Cardiac fibroblast (primary cell): ENCODE measurements at regions not wholly inside any gene's neighbourhood (a gene's known extent, or its start where the extent isn't known, plus 50 kb on each side); places are given as distances from the start of the nearest gene placed in this dataset.

Experiments
- DNase-seq, 2 donors: peaks; one replicate each; pipeline versions ENCODE4 v3.0.0 to v3.0.0-alpha.2; 2010; ENCODE audit warnings: low read depth in 2 of 2
- H3K4me3 ChIP-seq, 2 donors: replicated peaks in 1 of 2; 1 replicate in 1 of 2; 2 replicates in 1 of 2; pipeline ENCODE4 v1.5.1; 2011; ENCODE audit warnings: low read depth in 2 of 2, low read length in 2 of 2, mild to moderate bottlenecking in 2 of 2, moderate library complexity in 1 of 2
- TF ChIP-seq, protein P1 (sequence below): IDR thresholded peaks from one replicate; pipeline ENCODE4 v1.5.1; 2011; ENCODE audit warnings: low read depth, mild to moderate bottlenecking, low read length, inconsistent platforms

- no peak for DNase-seq
- TF ChIP-seq, protein P1, sequence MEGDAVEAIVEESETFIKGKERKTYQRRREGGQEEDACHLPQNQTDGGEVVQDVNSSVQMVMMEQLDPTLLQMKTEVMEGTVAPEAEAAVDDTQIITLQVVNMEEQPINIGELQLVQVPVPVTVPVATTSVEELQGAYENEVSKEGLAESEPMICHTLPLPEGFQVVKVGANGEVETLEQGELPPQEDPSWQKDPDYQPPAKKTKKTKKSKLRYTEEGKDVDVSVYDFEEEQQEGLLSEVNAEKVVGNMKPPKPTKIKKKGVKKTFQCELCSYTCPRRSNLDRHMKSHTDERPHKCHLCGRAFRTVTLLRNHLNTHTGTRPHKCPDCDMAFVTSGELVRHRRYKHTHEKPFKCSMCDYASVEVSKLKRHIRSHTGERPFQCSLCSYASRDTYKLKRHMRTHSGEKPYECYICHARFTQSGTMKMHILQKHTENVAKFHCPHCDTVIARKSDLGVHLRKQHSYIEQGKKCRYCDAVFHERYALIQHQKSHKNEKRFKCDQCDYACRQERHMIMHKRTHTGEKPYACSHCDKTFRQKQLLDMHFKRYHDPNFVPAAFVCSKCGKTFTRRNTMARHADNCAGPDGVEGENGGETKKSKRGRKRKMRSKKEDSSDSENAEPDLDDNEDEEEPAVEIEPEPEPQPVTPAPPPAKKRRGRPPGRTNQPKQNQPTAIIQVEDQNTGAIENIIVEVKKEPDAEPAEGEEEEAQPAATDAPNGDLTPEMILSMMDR = no peak
- no peak overlapping the region for H3K4me3 ChIP-seq
These were observed 1393.4 kb downstream of the FAM181B start for GRCh38 chr11:81340225-81340624.

DNA sequence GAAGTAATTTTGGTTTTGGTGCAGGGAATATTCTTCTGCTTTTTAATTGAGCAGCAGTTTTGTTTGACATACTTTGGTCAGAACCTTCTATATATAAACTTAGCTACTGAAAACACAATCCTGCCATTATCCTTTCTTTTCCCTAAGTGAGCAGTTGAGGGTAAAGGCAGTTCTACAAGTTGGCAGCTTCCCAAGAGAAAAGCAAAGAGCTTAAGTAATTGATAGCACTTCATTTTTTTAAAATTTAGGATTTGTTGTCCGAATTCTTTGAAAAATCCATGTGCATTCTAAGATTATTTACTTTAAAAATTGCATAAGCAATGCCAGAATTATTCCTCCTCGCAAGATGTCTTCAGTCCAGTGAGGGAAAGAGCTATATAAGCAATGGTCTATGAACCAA is 1394.1 kb downstream of the FAM181B start:
- TF ChIP-seq, protein P1 = no peak
- no peak for DNase-seq
- H3K4me3 ChIP-seq = no peak overlapping the region

DNA sequence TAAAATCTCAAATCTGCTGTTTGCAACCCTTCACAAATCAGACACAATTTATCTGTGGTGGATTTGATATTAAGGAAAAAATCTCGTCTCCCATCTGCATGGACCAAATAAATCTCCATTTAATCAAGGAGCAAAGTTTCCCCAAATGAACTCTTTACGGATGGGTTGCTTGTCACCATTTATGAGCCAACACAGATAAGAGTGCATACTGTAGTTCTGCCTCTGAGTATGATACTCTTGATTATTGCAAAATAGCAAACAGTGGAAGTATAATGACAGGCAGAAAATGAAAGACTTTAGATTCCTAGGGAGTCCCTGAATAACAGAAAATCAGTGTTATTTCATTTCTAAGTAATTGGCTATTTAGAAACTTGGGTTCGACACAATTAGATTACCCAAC is 1395.9 kb downstream of the FAM181B start:
- no peak overlapping the region for H3K4me3 ChIP-seq
- TF ChIP-seq, protein P1 = no peak
- DNase-seq = no peak

GRCh38 chr11:81332276-81332675 is 1401.4 kb downstream of the FAM181B start:
- DNase-seq = no peak
- no peak overlapping the region for H3K4me3 ChIP-seq
- TF ChIP-seq, protein P1 = no peak

DNA sequence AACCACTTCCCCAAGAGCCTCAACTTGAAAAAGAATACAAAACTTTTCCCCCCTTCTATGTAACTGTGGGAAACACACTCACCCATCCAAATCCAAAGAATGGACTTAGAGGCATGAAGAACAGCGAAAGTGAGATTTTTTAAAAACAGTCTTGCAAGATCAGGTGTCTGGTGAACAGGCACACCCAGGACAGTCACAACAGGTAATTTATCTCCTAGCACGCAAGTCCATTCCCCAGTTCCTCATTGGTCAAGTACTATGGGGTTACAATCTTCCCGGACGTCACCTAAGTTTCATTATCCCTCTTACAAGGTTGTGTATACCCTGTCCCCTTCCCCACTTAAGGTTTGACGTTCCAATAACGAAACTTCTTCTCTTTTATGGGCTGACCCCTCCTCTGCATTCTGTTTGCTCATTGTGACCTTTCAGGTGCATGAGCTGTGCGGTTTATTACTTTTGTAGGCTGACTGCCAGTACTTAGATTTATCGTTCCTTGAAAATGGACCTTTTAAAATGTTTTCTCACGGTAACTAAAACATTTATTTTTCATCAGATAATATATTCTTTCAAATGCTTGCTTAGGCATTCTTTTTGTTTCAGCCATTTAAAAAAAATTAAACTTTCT is 1401.9 kb downstream of the FAM181B start:
- TF ChIP-seq, protein P1 = no peak
- no peak overlapping the region for H3K4me3 ChIP-seq
- no peak for DNase-seq

DNA sequence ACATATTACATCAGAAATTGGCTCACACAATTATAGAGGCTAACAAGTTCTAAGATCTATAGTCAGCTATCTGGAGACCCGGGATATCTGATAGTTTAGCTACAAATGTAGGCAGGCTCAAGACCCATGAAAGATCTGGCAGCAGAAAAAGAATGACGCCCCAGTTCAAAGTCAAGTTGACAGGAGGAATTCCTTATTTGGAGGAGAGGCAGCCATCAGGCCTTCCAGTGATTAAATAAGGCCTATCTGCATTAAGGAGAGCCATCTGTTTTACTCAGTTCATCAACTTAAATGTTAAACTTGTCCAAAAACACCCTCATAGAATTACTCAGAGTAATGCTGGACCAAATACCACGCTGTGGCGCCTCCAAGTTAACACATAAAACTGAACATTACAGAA is 1402.6 kb downstream of the FAM181B start:
- no peak overlapping the region for H3K4me3 ChIP-seq
- DNase-seq = no peak
- TF ChIP-seq, protein P1 = no peak
